ENCODE measurements at regions not wholly inside any gene's neighbourhood (a gene's known extent, or its start where the extent isn't known, plus 50 kb on each side); places are given as distances from the start of the nearest gene placed in this dataset.

- DNase-seq: no peak
Measured at GRCh38 chr2:121086450-121086849, 198.6 kb downstream of the TFCP2L1 start.

GRCh38 chr2:121087117-121087516 is 197.9 kb downstream of the TFCP2L1 start:
- no peak for DNase-seq

GRCh38 chr2:121088251-121089165 is 196.5 kb downstream of the TFCP2L1 start:
- DNase-seq: no peak

GRCh38 chr2:121089166-121089510 is 195.9 kb downstream of the TFCP2L1 start:
- no peak for DNase-seq

DNA sequence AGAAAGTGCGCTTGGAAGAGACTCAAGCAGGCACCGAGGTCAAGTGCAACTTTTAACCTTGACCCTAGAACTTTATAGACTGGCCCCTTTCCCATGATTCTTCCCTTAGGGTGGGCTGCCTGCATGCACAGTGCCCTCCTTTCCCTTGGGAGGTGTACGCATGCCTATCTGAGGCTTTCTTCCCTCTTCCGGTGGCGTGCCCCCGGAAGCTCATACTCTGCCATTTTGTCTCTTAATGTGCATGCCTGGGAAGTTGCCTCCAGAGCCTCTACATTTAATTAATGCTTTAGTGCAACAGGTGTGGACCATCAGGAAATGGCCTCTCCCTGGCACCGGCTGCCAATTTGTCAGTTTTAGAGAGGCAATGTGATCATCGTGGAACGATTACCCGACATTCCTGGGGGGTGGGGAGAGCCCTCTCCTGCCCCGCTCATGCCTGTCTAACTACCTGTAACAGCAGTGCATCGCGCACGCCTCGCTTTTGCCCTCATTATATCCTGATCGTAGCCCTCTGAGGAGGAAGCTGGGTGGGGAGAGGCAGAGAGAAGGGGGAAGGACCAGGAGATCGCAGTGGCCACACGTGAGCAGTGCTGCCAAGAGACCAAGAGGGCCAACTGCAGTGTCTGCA is 194.8 kb downstream of the TFCP2L1 start:
- DNase-seq: no peak

DNA sequence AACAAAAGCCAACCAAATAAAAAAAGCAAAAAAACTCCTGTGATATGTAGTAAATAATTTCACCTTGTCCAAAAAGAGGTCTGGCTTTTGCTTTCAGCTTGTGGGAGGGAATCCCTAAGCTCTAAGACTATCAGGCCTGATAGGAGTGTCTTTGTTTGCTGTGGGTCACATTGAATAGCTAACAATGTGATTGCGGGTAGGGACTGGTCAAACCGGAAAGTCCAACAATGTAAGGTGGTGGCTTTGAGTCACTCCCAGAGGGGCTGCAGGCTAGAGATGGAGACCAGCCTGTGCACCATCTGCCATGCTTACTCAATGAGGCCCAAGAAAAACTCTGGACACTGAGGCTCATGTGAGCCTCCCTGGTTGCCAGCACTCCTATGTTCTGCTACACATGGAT is 192.9 kb downstream of the TFCP2L1 start:
- DNase-seq: no peak

DNA sequence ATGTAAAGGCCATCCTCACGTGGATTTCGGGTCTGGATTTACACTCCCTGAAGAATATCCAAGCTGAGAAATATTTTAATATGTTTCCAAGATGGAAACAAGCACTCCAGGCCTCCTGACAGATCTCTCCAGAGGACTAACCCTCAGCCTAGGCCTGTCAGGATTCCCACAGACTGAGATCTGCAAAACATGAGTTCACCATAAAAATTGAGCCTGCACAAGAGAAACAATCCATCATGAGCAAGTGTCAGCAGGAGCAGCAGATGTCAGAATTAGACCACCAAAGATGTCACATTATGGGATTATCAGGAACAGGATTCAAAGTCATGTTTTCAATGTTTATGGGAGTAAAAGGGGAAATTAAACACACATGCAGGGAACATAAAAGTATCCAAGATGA is 191.3 kb downstream of the TFCP2L1 start:
- DNase-seq: no peak

GRCh38 chr2:121094101-121094500 is 190.9 kb downstream of the TFCP2L1 start:
- DNase-seq: no peak

- no peak for DNase-seq
Measured at GRCh38 chr2:121094845-121095244, 190.2 kb downstream of the TFCP2L1 start.

DNA sequence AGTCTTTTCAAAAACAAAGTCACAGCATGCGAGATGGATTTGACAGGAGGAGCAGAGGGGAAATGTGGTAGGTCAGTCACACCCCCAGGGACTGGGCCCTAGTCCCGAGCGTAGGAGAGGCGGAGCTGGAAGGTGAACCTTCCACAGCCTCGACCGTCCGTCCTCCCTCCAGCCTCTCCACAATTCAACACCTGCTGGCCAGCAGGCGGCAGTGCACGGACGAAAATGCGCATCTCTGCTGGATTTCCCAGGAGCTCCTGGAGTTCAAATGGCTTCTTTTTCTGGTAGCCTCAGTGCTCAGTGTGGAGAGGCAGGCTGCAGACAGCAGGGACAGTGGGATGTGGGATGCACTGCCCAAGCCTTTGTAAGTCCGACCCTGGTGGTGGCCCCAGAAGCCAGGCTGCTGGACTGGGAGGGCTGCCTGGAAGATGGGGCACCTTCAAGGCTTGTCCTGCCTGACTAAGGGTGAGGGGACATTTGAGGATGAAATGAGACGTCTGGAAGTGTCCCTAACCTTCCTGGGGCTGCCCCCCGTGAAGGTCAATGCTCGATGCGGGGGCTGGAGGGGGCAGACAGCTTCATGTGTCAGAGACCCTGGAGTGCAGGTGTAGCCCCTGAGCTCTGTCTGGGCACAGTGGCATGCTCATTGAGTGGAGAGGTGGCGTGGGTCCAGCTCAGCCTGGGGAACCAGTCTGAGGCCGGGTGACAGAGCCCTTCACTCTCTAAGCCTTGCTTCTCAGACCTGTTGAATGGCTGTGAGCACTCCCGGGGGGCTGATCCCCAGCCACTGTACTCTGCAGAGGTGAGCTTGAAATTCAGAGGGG is 189.5 kb downstream of the TFCP2L1 start:
- DNase-seq: peak; percentile 26

GRCh38 chr2:121096611-121097010 is 188.4 kb downstream of the TFCP2L1 start:
- DNase-seq: no peak

DNA sequence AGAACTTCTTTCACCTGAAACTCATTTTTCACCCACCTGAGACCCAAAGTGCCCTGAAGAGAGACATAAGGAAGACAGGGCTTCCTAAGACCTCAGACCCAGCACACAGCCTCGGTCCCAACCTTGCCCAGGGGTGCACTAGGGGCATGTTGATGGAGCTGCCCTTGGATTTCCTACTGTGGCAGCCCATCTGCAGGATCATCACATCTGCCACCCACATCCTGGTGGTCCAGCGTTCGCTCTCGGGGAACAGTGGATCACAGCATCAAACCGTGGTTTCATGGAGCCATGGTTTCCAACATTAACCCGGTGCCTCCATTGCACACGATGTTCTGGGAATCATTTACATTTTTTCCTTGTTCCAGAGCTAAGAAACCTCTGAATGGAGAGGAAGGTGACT is 186.4 kb downstream of the TFCP2L1 start:
- no peak for DNase-seq

- no peak for DNase-seq
Measured at GRCh38 chr2:121099329-121100290, 185.4 kb downstream of the TFCP2L1 start.

GRCh38 chr2:121101093-121101715 is 183.8 kb downstream of the TFCP2L1 start:
- no peak for DNase-seq

DNA sequence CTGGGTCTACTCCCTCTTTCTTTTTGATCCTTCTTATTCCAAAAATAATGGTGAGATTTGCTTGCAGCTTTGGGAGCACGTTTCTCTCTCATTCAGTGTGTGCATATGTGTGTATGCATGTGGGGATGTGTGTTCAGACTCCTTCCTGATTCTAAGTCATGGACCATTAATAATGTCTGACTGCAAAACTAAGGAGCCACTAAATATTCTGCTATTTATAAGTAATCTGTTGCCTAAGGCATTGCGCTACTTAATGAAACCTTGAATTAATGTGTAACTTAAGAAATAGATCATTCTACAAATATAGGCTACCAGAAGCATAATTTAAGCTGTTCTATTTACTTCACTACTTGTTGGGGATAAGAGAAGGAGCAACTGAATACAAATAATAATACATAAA is 182.1 kb downstream of the TFCP2L1 start:
- no peak for DNase-seq

GRCh38 chr2:121103960-121104359 is 181.0 kb downstream of the TFCP2L1 start:
- DNase-seq: no peak

DNA sequence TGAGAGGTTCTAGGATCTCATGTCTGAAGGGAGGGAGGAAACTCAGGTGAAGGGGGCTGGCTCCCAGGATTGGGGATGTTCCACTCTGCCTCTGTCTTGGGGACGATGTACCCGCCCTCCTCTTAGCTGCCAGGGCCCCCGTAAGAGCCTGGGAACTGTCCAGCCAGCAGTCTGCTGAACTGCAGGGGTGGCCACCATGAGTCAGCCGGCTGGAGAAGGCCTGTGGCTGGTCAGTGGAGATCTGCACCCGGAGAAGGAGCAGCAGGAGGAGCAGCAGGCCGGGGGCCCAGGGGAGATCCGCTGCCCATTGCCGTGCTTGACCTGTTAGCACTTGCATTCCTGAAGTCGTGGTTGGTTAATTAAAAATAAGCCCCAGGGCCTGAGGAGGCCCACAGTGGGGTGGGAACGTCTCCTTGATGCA is 180.3 kb downstream of the TFCP2L1 start:
- no peak for DNase-seq

GRCh38 chr2:121110924-121111323 is 174.1 kb downstream of the TFCP2L1 start:
- DNase-seq: no peak

GRCh38 chr2:121118951-121119350 is 166.1 kb downstream of the TFCP2L1 start:
- DNase-seq: no peak

GRCh38 chr2:121120411-121120810 is 164.6 kb downstream of the TFCP2L1 start:
- no peak for DNase-seq

- no peak for DNase-seq
Measured at GRCh38 chr2:121120991-121121390, 164.0 kb downstream of the TFCP2L1 start.

- no peak for DNase-seq
Measured at GRCh38 chr2:121121661-121122060, 163.3 kb downstream of the TFCP2L1 start.
